Small intestine (tissue), 7 donors: ENCODE measurements at regions not wholly inside any gene's neighbourhood (a gene's known extent, or its start where the extent isn't known, plus 50 kb on each side); places are given as distances from the start of the nearest gene placed in this dataset.

ENCODE experiments used
- DNase-seq, 2 donors: peaks; one replicate each; pipeline versions ENCODE4 v3.0.0 to v3.0.0-alpha.2; 2013
- FAIRE-seq: peaks from 2 replicates; lab custom pipeline; 2012; peaks lifted over from hg19 to GRCh38; lab: Jason Lieb, UNC
- H3K27ac ChIP-seq, 3 donors: one replicate each; pipeline ENCODE4 v1.5.1; 2013; ENCODE audit warnings: low read length in 2 of 3, mild to moderate bottlenecking in 2 of 3, control low read depth in 1 of 3, inconsistent platforms in 1 of 3, low read depth in 1 of 3, moderate library complexity in 1 of 3
- H3K27me3 ChIP-seq, 3 donors: one replicate each; pipeline ENCODE4 v1.6.1; 2013; ENCODE audit warnings: low read length in 3 of 3, inconsistent platforms in 1 of 3; ENCODE audit not compliant: control insufficient read depth in 3 of 3, insufficient read depth in 3 of 3
- H3K36me3 ChIP-seq, 3 donors: one replicate each; pipeline ENCODE4 v1.6.1; 2013; ENCODE audit warnings: low read length in 3 of 3, inconsistent platforms in 1 of 3, low read depth in 1 of 3, mild to moderate bottlenecking in 1 of 3, moderate library complexity in 1 of 3; ENCODE audit not compliant: control insufficient read depth in 3 of 3, insufficient read depth in 2 of 3
- H3K4me1 ChIP-seq, 3 donors: one replicate each; pipeline ENCODE4 v1.6.1; 2013; ENCODE audit warnings: low read length in 2 of 3, inconsistent platforms in 1 of 3, low read depth in 1 of 3, mild to moderate bottlenecking in 1 of 3, moderate library complexity in 1 of 3; ENCODE audit not compliant: control insufficient read depth in 3 of 3, insufficient read depth in 2 of 3
- H3K4me3 ChIP-seq, 3 donors: one replicate each; pipeline ENCODE4 v1.5.1; 2013; ENCODE audit warnings: low read length in 3 of 3, control low read depth in 1 of 3, inconsistent platforms in 1 of 3, low read depth in 1 of 3, mild to moderate bottlenecking in 1 of 3, moderate library complexity in 1 of 3
- H3K9me3 ChIP-seq, 2 donors: one replicate each; pipeline ENCODE4 v1.6.1; 2013; ENCODE audit warnings: low read depth in 1 of 2, low read length in 1 of 2; ENCODE audit not compliant: control insufficient read depth in 2 of 2, insufficient read depth in 1 of 2
- WGBS, 3 donors: extraction: QIAGEN DNeasy Blood & Tissue Kit; methylation state at CpG; one replicate each; pipeline ENCODE4 v1.1.7; 2013; 5-methylcytosine and 5-hydroxymethylcytosine counted together
- donor health status: healthy with polysubstance abuse.
- donor health status: control.
- donor health status: control.
- donor health status: Bipolar disorder and iron deficiency.
- donor health status: healthy.

GRCh38 chr18:51300912-51301311 lies 103.4 kb upstream of the MEX3C start:
- no peak overlapping the region for H3K27ac ChIP-seq
- 14 to 57% (median 19%) methylated on average over 3 of the region's 3 CpGs for WGBS, 3 donors
- H3K27me3 ChIP-seq = no peaks in the 10 kb centered on the region
- peaks cover 0 to 4% of the 10 kb centered on the region in 2 donors for H3K9me3 ChIP-seq
- H3K4me1 ChIP-seq = no peaks in the 10 kb centered on the region
- no peak for FAIRE-seq
- H3K4me3 ChIP-seq = no peak overlapping the region
- no peaks in the 10 kb centered on the region for H3K36me3 ChIP-seq
- DNase-seq = no peak

GRCh38 chr18:51301376-51301775 lies 103.9 kb upstream of the MEX3C start:
- Histone ChIP-seq H3K27ac (no peak overlapping the region), H3K27me3 (no peaks in the 10 kb centered on the region), H3K36me3 (no peaks in the 10 kb centered on the region), H3K4me3 (no peak overlapping the region), H3K4me1 (no peaks in the 10 kb centered on the region), H3K9me3 (peaks cover 0 to 4% of the 10 kb centered on the region in 2 donors)
- no peak for FAIRE-seq
- no peak for DNase-seq
- 82 to 89% (median 83%) methylated on average over 3 of the region's 3 CpGs for WGBS, 3 donors

- Histone ChIP-seq H3K27me3 (peaks cover 0 to 2% (median 0%) of the 10 kb centered on the region in 3 donors), H3K36me3 (no peaks in the 10 kb centered on the region), H3K4me1 (peaks cover 0 to 2% (median 0%) of the 10 kb centered on the region in 3 donors), H3K9me3 (no peaks in the 10 kb centered on the region), H3K27ac (no peak overlapping the region), H3K4me3 (no peak overlapping the region)
- DNase-seq = no peak
- WGBS, 3 donors = 70 to 81% (median 75%) methylated on average over 1 of the region's 1 CpG
- FAIRE-seq = no peak
Observed at GRCh38 chr18:51316677-51317076, 119.2 kb upstream of the MEX3C start.

GRCh38 chr18:51321696-51322095 lies 124.2 kb upstream of the MEX3C start:
- no peak for FAIRE-seq
- peak in 1 of 2 donors; percentile 15 for DNase-seq
- H3K4me1 ChIP-seq = peaks cover 0 to 8% (median 0%) of the 10 kb centered on the region in 3 donors

GRCh38 chr18:51323961-51324360 lies 126.5 kb upstream of the MEX3C start:
- Histone ChIP-seq H3K9me3 (no peaks in the 10 kb centered on the region), H3K27ac (no peak overlapping the region), H3K4me3 (no peak overlapping the region), H3K27me3 (peaks cover 0 to 6% (median 2%) of the 10 kb centered on the region in 3 donors), H3K36me3 (no peaks in the 10 kb centered on the region), H3K4me1 (peaks cover 0 to 8% (median 0%) of the 10 kb centered on the region in 3 donors)
- no peak for DNase-seq
- no peak for FAIRE-seq
- WGBS, 3 donors = 77 to 86% (median 85%) methylated on average over 4 of the region's 4 CpGs

More at GRCh38 chr18:51321696-51322095, 124.2 kb upstream of the MEX3C start:
- Histone ChIP-seq H3K27me3 (peaks cover 0 to 6% (median 2%) of the 10 kb centered on the region in 3 donors), H3K4me3 (no peak overlapping the region), H3K36me3 (no peaks in the 10 kb centered on the region), H3K9me3 (no peaks in the 10 kb centered on the region), H3K27ac (no peak overlapping the region)
- WGBS, 3 donors = 25 to 28% (median 26%) methylated on average over 1 of the region's 1 CpG

GRCh38 chr18:51330148-51330547 lies 132.7 kb upstream of the MEX3C start:
- H3K9me3 ChIP-seq = no peaks in the 10 kb centered on the region
- no peak overlapping the region for H3K27ac ChIP-seq
- H3K4me1 ChIP-seq = no peaks in the 10 kb centered on the region
- H3K36me3 ChIP-seq = no peaks in the 10 kb centered on the region
- H3K4me3 ChIP-seq = no peak overlapping the region
- no peak for FAIRE-seq
- 55 to 79% (median 73%) methylated on average over 4 of the region's 4 CpGs for WGBS, 3 donors
- no peak for DNase-seq
- peaks cover 0 to 4% (median 2%) of the 10 kb centered on the region in 3 donors for H3K27me3 ChIP-seq

- 55 to 73% (median 68%) methylated on average over 5 of the region's 5 CpGs for WGBS, 3 donors
- Histone ChIP-seq H3K4me1 (no peaks in the 10 kb centered on the region), H3K9me3 (no peaks in the 10 kb centered on the region), H3K27ac (no peak overlapping the region), H3K4me3 (no peak overlapping the region), H3K27me3 (peaks cover 0 to 1% (median under 1%) of the 10 kb centered on the region in 3 donors), H3K36me3 (no peaks in the 10 kb centered on the region)
- no peak for FAIRE-seq
- no peak for DNase-seq
Observed at GRCh38 chr18:51330739-51331138, 133.3 kb upstream of the MEX3C start.

- FAIRE-seq = no peak
Observed at GRCh38 chr18:51337406-51337805, 139.9 kb upstream of the MEX3C start.

GRCh38 chr18:51339856-51340255 lies 142.4 kb upstream of the MEX3C start:
- FAIRE-seq = no peak
- H3K36me3 ChIP-seq = no peaks in the 10 kb centered on the region

More at GRCh38 chr18:51337406-51337805, 139.9 kb upstream of the MEX3C start:
- H3K36me3 ChIP-seq = no peaks in the 10 kb centered on the region
- peaks cover 0 to 2% (median 0%) of the 10 kb centered on the region in 3 donors for H3K27me3 ChIP-seq
- no peak for DNase-seq
- H3K4me3 ChIP-seq = no peak overlapping the region
- WGBS, 3 donors = 69 to 82% (median 70%) methylated on average over 2 of the region's 2 CpGs
- H3K4me1 ChIP-seq = peaks cover 0 to 5% (median 3%) of the 10 kb centered on the region in 3 donors
- no peak overlapping the region for H3K27ac ChIP-seq
- H3K9me3 ChIP-seq = no peaks in the 10 kb centered on the region

More at GRCh38 chr18:51339856-51340255, 142.4 kb upstream of the MEX3C start:
- H3K4me3 ChIP-seq = no peak overlapping the region
- H3K4me1 ChIP-seq = peaks cover 0 to 11% (median 3%) of the 10 kb centered on the region in 3 donors
- DNase-seq = no peak
- H3K9me3 ChIP-seq = no peaks in the 10 kb centered on the region
- H3K27me3 ChIP-seq = peaks cover 0 to 2% (median 0%) of the 10 kb centered on the region in 3 donors
- no peak overlapping the region for H3K27ac ChIP-seq
- 48 to 70% (median 57%) methylated on average over 2 of the region's 2 CpGs for WGBS, 3 donors
